C4-2B (cell line): ENCODE measurements at regions not wholly inside any gene's neighbourhood (a gene's known extent, or its start where the extent isn't known, plus 50 kb on each side); places are given as distances from the start of the nearest gene placed in this dataset.

Experiments used
- H3K27ac ChIP-seq: fragments of 450-650 bp; 2 replicates; pipeline ENCODE4 v1.5.1; 2017
- CTCF ChIP-seq: fragments of 450-650 bp; conservative IDR thresholded peaks from 2 replicates; pipeline ENCODE4 v1.5.1; 2017; ENCODE audit warnings: mild to moderate bottlenecking
- ZFX ChIP-seq: fragments of 450-650 bp; IDR thresholded peaks from 2 replicates; pipeline ENCODE4 v1.6.1; 2017

- TF ChIP-seq ZFX (no peak), CTCF (no peak)
- H3K27ac ChIP-seq: no peak overlapping the region
Measured at GRCh38 chr10:124251317-124252065, 158.1 kb upstream of the CHST15 start.

- TF ChIP-seq ZFX (no peak), CTCF (no peak)
- H3K27ac ChIP-seq: no peak overlapping the region
Measured at GRCh38 chr10:124250506-124250905, 157.1 kb upstream of the CHST15 start.

- no peak overlapping the region for H3K27ac ChIP-seq
- TF ChIP-seq ZFX (no peak), CTCF (no peak)
Measured at GRCh38 chr10:124249812-124250432, 156.5 kb upstream of the CHST15 start.

GRCh38 chr10:124249196-124249595 lies 155.8 kb upstream of the CHST15 start:
- H3K27ac ChIP-seq: no peak overlapping the region
- TF ChIP-seq ZFX: no peak
- TF ChIP-seq CTCF: no peak

- H3K27ac ChIP-seq: no peak overlapping the region
- TF ChIP-seq CTCF (no peak), ZFX (no peak)
Measured at GRCh38 chr10:124248056-124249045, 155.0 kb upstream of the CHST15 start.

GRCh38 chr10:124245806-124246440 lies 152.5 kb upstream of the CHST15 start:
- no peak for TF ChIP-seq CTCF
- no peak for TF ChIP-seq ZFX
- H3K27ac ChIP-seq: no peak overlapping the region
